ENCODE measurements at regions not wholly inside any gene's neighbourhood (a gene's known extent, or its start where the extent isn't known, plus 50 kb on each side); places are given as distances from the start of the nearest gene placed in this dataset.

DNA sequence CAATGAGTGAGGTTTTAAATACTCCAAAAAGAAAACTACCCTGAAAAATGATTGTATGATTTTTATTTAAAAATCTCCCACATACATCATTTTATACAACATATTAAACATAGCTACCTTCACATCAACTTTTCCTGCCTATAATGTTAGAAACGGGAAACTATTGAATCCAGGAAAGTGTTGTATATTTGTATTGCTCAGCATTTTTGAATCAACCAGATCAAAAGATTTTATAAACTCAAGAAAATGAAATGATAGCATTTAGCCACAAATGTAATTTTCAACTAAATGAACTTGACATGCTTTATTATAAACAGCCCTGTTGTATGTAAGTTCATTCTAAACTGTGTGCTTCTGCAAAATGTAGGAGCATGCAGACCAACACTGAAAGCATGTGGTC, 124.6 kb upstream of the SLC10A2 start:
- Mint-ChIP-seq H3K4me3 (no peak overlapping the region), H3K4me1 (peaks cover 20% of the 10 kb centered on the region), H3K27ac (no peak overlapping the region), H3K9me3 (no peaks in the 10 kb centered on the region), H3K36me3 (ENCODE audit: low read depth) (no peaks in the 10 kb centered on the region), H3K27me3 (ENCODE audit: insufficient read depth, low read depth, poor library complexity) (peaks cover 6% of the 10 kb centered on the region)
- Histone ChIP-seq H3K79me2 (replicated peaks; ENCODE audit: insufficient read depth) (no peaks in the 10 kb centered on the region), H3K27me3 (ENCODE audit: insufficient read depth) (no peaks in the 10 kb centered on the region), H4K20me1 (replicated peaks; ENCODE audit: insufficient read depth) (no peaks in the 10 kb centered on the region), H2AFZ (no peak overlapping the region), H3K4me3 (no peak overlapping the region), H3K27ac (ENCODE audit: low read depth) (no peak overlapping the region), H3K36me3 (ENCODE audit: insufficient read depth) (no peaks in the 10 kb centered on the region), H3K4me1 (ENCODE audit: insufficient read depth) (no peaks in the 10 kb centered on the region), H3K9me2 (ENCODE audit: insufficient read depth) (no peaks in the 10 kb centered on the region), H3K4me2 (no peak overlapping the region), H3F3A (replicated peaks; ENCODE audit: low read depth) (no peaks in the 10 kb centered on the region)
- DNase-seq (ENCODE audit: low spot score) (no peak), ATAC-seq (no peak)
- no peak for TF ChIP-seq STAT1 (IDR thresholded peaks at IDR 0.05; ENCODE audit: unreplicated experiment)
- TF ChIP-seq CREB1 (CRISPR knock-in tag; IDR thresholded peaks at IDR 0.05; ENCODE audit: low read depth), result no peak
- no peak for TF ChIP-seq NANOG (IDR thresholded peaks at IDR 0.05; ENCODE audit: borderline replicate concordance)
- no peak for TF ChIP-seq JUNB (IDR thresholded peaks at IDR 0.05; ENCODE audit: unreplicated experiment)
- TF ChIP-seq, protein P1, sequence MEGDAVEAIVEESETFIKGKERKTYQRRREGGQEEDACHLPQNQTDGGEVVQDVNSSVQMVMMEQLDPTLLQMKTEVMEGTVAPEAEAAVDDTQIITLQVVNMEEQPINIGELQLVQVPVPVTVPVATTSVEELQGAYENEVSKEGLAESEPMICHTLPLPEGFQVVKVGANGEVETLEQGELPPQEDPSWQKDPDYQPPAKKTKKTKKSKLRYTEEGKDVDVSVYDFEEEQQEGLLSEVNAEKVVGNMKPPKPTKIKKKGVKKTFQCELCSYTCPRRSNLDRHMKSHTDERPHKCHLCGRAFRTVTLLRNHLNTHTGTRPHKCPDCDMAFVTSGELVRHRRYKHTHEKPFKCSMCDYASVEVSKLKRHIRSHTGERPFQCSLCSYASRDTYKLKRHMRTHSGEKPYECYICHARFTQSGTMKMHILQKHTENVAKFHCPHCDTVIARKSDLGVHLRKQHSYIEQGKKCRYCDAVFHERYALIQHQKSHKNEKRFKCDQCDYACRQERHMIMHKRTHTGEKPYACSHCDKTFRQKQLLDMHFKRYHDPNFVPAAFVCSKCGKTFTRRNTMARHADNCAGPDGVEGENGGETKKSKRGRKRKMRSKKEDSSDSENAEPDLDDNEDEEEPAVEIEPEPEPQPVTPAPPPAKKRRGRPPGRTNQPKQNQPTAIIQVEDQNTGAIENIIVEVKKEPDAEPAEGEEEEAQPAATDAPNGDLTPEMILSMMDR (conservative IDR thresholded peaks at IDR 0.05; ENCODE audit: low read depth in 2 of 2), result no peak
- no peak for TF ChIP-seq ZNF331 (CRISPR knock-in tag; IDR thresholded peaks at IDR 0.05; ENCODE audit: low read depth)
- TF ChIP-seq, protein P2, sequence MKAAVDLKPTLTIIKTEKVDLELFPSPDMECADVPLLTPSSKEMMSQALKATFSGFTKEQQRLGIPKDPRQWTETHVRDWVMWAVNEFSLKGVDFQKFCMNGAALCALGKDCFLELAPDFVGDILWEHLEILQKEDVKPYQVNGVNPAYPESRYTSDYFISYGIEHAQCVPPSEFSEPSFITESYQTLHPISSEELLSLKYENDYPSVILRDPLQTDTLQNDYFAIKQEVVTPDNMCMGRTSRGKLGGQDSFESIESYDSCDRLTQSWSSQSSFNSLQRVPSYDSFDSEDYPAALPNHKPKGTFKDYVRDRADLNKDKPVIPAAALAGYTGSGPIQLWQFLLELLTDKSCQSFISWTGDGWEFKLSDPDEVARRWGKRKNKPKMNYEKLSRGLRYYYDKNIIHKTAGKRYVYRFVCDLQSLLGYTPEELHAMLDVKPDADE (IDR thresholded peaks at IDR 0.05), result no peak
- TF ChIP-seq, protein P3, sequence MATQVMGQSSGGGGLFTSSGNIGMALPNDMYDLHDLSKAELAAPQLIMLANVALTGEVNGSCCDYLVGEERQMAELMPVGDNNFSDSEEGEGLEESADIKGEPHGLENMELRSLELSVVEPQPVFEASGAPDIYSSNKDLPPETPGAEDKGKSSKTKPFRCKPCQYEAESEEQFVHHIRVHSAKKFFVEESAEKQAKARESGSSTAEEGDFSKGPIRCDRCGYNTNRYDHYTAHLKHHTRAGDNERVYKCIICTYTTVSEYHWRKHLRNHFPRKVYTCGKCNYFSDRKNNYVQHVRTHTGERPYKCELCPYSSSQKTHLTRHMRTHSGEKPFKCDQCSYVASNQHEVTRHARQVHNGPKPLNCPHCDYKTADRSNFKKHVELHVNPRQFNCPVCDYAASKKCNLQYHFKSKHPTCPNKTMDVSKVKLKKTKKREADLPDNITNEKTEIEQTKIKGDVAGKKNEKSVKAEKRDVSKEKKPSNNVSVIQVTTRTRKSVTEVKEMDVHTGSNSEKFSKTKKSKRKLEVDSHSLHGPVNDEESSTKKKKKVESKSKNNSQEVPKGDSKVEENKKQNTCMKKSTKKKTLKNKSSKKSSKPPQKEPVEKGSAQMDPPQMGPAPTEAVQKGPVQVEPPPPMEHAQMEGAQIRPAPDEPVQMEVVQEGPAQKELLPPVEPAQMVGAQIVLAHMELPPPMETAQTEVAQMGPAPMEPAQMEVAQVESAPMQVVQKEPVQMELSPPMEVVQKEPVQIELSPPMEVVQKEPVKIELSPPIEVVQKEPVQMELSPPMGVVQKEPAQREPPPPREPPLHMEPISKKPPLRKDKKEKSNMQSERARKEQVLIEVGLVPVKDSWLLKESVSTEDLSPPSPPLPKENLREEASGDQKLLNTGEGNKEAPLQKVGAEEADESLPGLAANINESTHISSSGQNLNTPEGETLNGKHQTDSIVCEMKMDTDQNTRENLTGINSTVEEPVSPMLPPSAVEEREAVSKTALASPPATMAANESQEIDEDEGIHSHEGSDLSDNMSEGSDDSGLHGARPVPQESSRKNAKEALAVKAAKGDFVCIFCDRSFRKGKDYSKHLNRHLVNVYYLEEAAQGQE (IDR thresholded peaks at IDR 0.05; ENCODE audit: unreplicated experiment), result no peak
- TF ChIP-seq POLR2AphosphoS5 (IDR thresholded peaks at IDR 0.05; ENCODE audit: low read depth), result no peak
- TF ChIP-seq EZH2phosphoT487 (IDR thresholded peaks at IDR 0.05; ENCODE audit: unreplicated experiment), result no peak
- TF ChIP-seq ZNF114 (CRISPR knock-in tag; IDR thresholded peaks at IDR 0.05), result no peak
- TF ChIP-seq, protein P4, sequence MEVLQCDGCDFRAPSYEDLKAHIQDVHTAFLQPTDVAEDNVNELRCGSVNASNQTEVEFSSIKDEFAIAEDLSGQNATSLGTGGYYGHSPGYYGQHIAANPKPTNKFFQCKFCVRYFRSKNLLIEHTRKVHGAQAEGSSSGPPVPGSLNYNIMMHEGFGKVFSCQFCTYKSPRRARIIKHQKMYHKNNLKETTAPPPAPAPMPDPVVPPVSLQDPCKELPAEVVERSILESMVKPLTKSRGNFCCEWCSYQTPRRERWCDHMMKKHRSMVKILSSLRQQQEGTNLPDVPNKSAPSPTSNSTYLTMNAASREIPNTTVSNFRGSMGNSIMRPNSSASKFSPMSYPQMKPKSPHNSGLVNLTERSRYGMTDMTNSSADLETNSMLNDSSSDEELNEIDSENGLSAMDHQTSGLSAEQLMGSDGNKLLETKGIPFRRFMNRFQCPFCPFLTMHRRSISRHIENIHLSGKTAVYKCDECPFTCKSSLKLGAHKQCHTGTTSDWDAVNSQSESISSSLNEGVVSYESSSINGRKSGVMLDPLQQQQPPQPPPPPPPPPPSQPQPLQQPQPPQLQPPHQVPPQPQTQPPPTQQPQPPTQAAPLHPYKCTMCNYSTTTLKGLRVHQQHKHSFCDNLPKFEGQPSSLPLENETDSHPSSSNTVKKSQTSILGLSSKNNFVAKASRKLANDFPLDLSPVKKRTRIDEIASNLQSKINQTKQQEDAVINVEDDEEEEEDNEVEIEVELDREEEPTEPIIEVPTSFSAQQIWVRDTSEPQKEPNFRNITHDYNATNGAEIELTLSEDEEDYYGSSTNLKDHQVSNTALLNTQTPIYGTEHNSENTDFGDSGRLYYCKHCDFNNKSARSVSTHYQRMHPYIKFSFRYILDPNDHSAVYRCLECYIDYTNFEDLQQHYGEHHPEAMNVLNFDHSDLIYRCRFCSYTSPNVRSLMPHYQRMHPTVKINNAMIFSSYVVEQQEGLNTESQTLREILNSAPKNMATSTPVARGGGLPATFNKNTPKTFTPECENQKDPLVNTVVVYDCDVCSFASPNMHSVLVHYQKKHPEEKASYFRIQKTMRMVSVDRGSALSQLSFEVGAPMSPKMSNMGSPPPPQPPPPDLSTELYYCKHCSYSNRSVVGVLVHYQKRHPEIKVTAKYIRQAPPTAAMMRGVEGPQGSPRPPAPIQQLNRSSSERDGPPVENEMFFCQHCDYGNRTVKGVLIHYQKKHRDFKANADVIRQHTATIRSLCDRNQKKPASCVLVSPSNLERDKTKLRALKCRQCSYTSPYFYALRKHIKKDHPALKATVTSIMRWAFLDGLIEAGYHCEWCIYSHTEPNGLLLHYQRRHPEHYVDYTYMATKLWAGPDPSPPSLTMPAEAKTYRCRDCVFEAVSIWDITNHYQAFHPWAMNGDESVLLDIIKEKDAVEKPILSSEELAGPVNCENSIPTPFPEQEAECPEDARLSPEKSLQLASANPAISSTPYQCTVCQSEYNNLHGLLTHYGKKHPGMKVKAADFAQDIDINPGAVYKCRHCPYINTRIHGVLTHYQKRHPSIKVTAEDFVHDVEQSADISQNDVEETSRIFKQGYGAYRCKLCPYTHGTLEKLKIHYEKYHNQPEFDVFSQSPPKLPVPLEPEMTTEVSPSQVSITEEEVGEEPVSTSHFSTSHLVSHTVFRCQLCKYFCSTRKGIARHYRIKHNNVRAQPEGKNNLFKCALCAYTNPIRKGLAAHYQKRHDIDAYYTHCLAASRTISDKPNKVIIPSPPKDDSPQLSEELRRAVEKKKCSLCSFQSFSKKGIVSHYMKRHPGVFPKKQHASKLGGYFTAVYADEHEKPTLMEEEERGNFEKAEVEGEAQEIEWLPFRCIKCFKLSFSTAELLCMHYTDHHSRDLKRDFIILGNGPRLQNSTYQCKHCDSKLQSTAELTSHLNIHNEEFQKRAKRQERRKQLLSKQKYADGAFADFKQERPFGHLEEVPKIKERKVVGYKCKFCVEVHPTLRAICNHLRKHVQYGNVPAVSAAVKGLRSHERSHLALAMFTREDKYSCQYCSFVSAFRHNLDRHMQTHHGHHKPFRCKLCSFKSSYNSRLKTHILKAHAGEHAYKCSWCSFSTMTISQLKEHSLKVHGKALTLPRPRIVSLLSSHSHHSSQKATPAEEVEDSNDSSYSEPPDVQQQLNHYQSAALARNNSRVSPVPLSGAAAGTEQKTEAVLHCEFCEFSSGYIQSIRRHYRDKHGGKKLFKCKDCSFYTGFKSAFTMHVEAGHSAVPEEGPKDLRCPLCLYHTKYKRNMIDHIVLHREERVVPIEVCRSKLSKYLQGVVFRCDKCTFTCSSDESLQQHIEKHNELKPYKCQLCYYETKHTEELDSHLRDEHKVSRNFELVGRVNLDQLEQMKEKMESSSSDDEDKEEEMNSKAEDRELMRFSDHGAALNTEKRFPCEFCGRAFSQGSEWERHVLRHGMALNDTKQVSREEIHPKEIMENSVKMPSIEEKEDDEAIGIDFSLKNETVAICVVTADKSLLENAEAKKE (CRISPR knock-in tag; IDR thresholded peaks at IDR 0.05), result no peak
- no peak for TF ChIP-seq EZH2 (IDR thresholded peaks at IDR 0.05; ENCODE audit: low read depth, unreplicated experiment)

All from GM23338 (cell line).